Stromal cell of bone marrow (primary cell): ENCODE measurements at regions not wholly inside any gene's neighbourhood (a gene's known extent, or its start where the extent isn't known, plus 50 kb on each side); places are given as distances from the start of the nearest gene placed in this dataset.

Source experiments
- DNase-seq: peaks from one replicate; pipeline ENCODE4 v3.0.0-alpha.2; 2012; ENCODE audit warnings: low read depth

- no peak for DNase-seq
Measured at GRCh38 chr5:4941957-4942830, 197.9 kb upstream of the ADAMTS16 start.

GRCh38 chr5:4942831-4943178 lies 197.3 kb upstream of the ADAMTS16 start:
- no peak for DNase-seq

GRCh38 chr5:4945296-4945695 lies 194.8 kb upstream of the ADAMTS16 start:
- DNase-seq = no peak

GRCh38 chr5:4947106-4947505 lies 193.0 kb upstream of the ADAMTS16 start:
- no peak for DNase-seq

- DNase-seq = no peak
Measured at GRCh38 chr5:4947893-4948536, 192.1 kb upstream of the ADAMTS16 start.

- no peak for DNase-seq
Measured at GRCh38 chr5:4949108-4949507, 191.0 kb upstream of the ADAMTS16 start.

GRCh38 chr5:4953576-4953975 lies 186.6 kb upstream of the ADAMTS16 start:
- no peak for DNase-seq

GRCh38 chr5:4954048-4954447 lies 186.1 kb upstream of the ADAMTS16 start:
- no peak for DNase-seq

- no peak for DNase-seq
Measured at GRCh38 chr5:4963265-4963664, 176.9 kb upstream of the ADAMTS16 start.

GRCh38 chr5:4969351-4969750 lies 170.8 kb upstream of the ADAMTS16 start:
- DNase-seq = no peak

GRCh38 chr5:4970171-4970570 lies 170.0 kb upstream of the ADAMTS16 start:
- no peak for DNase-seq

- no peak for DNase-seq
Measured at GRCh38 chr5:4976902-4977301, 163.2 kb upstream of the ADAMTS16 start.

- DNase-seq = no peak
Measured at GRCh38 chr5:4977416-4978110, 162.6 kb upstream of the ADAMTS16 start.

- DNase-seq = no peak
Measured at GRCh38 chr5:4980201-4980600, 159.9 kb upstream of the ADAMTS16 start.

GRCh38 chr5:4981608-4982007 lies 158.5 kb upstream of the ADAMTS16 start:
- no peak for DNase-seq

- DNase-seq = no peak
Measured at GRCh38 chr5:4983701-4984100, 156.4 kb upstream of the ADAMTS16 start.

GRCh38 chr5:4984461-4984860 lies 155.7 kb upstream of the ADAMTS16 start:
- DNase-seq = no peak

- no peak for DNase-seq
Measured at GRCh38 chr5:4987431-4987830, 152.7 kb upstream of the ADAMTS16 start.

GRCh38 chr5:4989118-4989517 lies 151.0 kb upstream of the ADAMTS16 start:
- DNase-seq = no peak

GRCh38 chr5:4990017-4990416 lies 150.1 kb upstream of the ADAMTS16 start:
- DNase-seq = no peak

- DNase-seq = no peak
Measured at GRCh38 chr5:4990462-4990861, 149.7 kb upstream of the ADAMTS16 start.

- no peak for DNase-seq
Measured at GRCh38 chr5:4991925-4992324, 148.2 kb upstream of the ADAMTS16 start.

GRCh38 chr5:4995014-4995413 lies 145.1 kb upstream of the ADAMTS16 start:
- peak; percentile 65 for DNase-seq
